ENCODE measurements at regions not wholly inside any gene's neighbourhood (a gene's known extent, or its start where the extent isn't known, plus 50 kb on each side); places are given as distances from the start of the nearest gene placed in this dataset.

DNA sequence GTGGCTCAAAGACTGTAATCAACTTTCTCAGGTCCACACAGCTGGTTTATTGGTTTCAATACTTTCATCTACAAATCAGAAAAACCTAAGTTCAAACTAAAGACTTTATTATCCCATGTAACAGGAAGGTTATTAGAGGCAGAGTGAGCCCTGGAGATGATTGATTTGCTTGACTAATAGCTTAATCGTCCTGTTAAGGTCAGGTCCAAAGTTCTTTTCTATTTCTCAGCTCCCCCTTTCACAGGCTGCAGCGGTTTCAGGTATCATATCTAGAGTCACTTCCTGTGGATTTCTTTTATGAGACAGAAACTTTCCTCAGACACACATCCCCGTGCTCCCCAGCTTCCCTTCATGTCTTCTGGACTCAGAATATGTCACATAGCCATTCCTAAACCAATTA lies 166.4 kb downstream of the PRELID2 start:
- H3K4me3 ChIP-seq: no peak overlapping the region
- no peaks in the 10 kb centered on the region for H3K36me3 ChIP-seq (replicated peaks in 1 of 2)
- no peaks in the 10 kb centered on the region for H3K9me3 ChIP-seq (replicated peaks in 1 of 3)
- H3K27ac ChIP-seq: no peak overlapping the region
- 59 to 66% (median 61%) methylated on average over 3 of the region's 3 CpGs for WGBS, 4 donors
- intact Hi-C loops (cut with DNase I): no loop called here
- H3K27me3 ChIP-seq: no peaks in the 10 kb centered on the region
- no peak for DNase-seq
- no peak for TF ChIP-seq POLR2A (IDR thresholded peaks at IDR 0.05)
- TF ChIP-seq, protein P1, sequence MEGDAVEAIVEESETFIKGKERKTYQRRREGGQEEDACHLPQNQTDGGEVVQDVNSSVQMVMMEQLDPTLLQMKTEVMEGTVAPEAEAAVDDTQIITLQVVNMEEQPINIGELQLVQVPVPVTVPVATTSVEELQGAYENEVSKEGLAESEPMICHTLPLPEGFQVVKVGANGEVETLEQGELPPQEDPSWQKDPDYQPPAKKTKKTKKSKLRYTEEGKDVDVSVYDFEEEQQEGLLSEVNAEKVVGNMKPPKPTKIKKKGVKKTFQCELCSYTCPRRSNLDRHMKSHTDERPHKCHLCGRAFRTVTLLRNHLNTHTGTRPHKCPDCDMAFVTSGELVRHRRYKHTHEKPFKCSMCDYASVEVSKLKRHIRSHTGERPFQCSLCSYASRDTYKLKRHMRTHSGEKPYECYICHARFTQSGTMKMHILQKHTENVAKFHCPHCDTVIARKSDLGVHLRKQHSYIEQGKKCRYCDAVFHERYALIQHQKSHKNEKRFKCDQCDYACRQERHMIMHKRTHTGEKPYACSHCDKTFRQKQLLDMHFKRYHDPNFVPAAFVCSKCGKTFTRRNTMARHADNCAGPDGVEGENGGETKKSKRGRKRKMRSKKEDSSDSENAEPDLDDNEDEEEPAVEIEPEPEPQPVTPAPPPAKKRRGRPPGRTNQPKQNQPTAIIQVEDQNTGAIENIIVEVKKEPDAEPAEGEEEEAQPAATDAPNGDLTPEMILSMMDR (IDR thresholded peaks at IDR 0.05): no peak
- no peaks in the 10 kb centered on the region for H3K4me1 ChIP-seq (replicated peaks in 1 of 2)

DNA sequence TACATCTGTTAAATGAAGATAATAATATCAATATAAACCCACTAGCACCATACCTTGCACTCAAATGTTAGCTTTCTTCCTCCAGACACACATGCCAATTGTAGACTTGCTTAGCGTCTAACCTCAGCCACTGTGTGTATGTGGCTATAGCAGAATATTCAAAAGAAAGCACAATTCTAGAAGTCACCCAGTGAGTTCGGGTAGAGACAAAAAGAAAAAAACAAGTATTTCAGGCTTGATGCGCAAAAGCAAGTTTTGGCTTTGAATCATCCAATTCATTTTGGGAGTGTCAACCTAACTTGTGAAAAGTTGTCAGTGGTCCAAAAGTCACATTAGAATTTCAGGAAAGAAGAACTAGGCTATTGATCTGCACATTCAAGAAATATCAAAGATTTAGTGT lies 167.4 kb downstream of the PRELID2 start:
- DNase-seq: no peak
- H3K27ac ChIP-seq: no peak overlapping the region
- TF ChIP-seq POLR2A (IDR thresholded peaks at IDR 0.05): no peak
- TF ChIP-seq, protein P1 (IDR thresholded peaks at IDR 0.05): no peak
- no peak overlapping the region for H3K4me3 ChIP-seq
- intact Hi-C loops (cut with DNase I): no loop called here
- no peaks in the 10 kb centered on the region for H3K36me3 ChIP-seq (replicated peaks in 1 of 2)
- WGBS, 4 donors: 91 to 96% (median 93%) methylated on average over 3 of the region's 3 CpGs
- H3K9me3 ChIP-seq (replicated peaks in 1 of 3): no peaks in the 10 kb centered on the region
- H3K4me1 ChIP-seq (replicated peaks in 1 of 2): no peaks in the 10 kb centered on the region
- H3K27me3 ChIP-seq: no peaks in the 10 kb centered on the region

DNA sequence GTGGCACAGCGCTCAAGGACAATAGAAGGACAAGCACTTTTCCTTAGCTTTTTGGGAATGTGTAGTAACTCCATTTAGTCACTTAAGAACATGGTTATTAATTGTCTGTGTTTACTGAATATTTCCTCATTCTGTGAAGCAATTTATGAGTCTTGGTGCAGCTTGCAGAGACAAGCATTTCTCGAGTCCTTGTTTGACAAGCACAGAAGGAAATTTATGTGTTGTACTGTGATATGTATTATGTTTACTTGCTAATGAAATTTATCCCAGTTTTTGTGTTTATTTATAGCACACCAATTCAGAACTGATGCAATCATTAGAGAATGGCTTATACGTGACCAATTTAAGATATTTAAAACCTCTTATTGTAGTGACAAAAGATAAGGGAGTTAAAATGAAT lies 168.6 kb downstream of the PRELID2 start:
- DNase-seq: no peak
- Histone ChIP-seq H3K9me3 (replicated peaks in 1 of 3) (no peaks in the 10 kb centered on the region), H3K27ac (no peak overlapping the region), H3K4me3 (no peak overlapping the region), H3K36me3 (replicated peaks in 1 of 2) (no peaks in the 10 kb centered on the region), H3K27me3 (no peaks in the 10 kb centered on the region), H3K4me1 (replicated peaks in 1 of 2) (no peaks in the 10 kb centered on the region)
- TF ChIP-seq POLR2A (IDR thresholded peaks at IDR 0.05): no peak
- TF ChIP-seq, protein P1 (IDR thresholded peaks at IDR 0.05): no peak
- WGBS, 4 donors: 70 to 77% (median 75%) methylated on average over 3 of the region's 3 CpGs
- intact Hi-C loops (cut with DNase I): no loop called here

DNA sequence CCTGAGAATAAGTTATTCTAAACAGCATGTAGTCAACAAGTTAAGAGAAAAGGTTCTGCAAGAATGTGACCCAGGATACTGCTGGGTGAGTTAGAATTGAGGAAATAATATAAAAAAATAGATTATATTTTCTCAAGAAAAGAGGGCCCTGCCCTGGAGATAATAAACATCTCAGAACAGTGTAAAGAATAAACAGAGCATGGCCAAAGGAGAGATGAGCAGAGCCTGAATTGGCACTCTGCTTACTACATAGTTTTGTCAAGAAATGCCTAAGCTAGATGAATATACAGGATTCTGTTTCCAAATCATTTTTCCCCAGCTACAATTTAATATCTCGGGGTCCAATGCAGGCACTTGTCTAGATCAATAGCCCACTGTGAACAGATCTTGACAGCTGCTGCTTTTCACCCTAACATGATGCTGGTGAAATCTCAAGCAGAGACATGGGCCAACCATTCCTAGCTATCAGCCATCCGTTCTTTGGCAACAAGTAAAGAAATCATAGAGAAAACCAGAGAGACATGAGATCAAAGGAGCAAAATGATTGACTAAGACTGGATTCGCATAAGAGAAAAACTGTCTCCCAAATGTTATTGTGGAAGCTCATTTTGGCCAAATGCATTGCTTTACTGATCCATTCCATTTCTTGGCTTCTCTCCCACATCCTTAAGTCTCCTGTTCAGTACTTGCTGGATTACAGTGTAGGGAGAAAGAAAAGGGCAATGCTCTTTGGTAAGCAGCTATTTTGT lies 173.2 kb downstream of the PRELID2 start:
- Histone ChIP-seq H3K4me1 (replicated peaks in 1 of 2) (no peaks in the 10 kb centered on the region), H3K36me3 (replicated peaks in 1 of 2) (no peaks in the 10 kb centered on the region), H3K27ac (no peak overlapping the region), H3K27me3 (no peaks in the 10 kb centered on the region), H3K4me3 (no peak overlapping the region), H3K9me3 (replicated peaks in 1 of 3) (no peaks in the 10 kb centered on the region)
- TF ChIP-seq, protein P1 (IDR thresholded peaks at IDR 0.05): no peak
- TF ChIP-seq POLR2A (IDR thresholded peaks at IDR 0.05): no peak
- intact Hi-C loops (cut with DNase I): no loop called here
- WGBS, 4 donors: 68 to 80% (median 77%) methylated on average over 3 of the region's 3 CpGs
- no peak for DNase-seq
